H1 (cell line): ENCODE measurements at regions not wholly inside any gene's neighbourhood (a gene's known extent, or its start where the extent isn't known, plus 50 kb on each side); places are given as distances from the start of the nearest gene placed in this dataset.

Experiments
- CHD7 ChIP-seq: fragments of 300-600 bp; sonication (generic); IDR thresholded peaks from 2 replicates; pipeline ENCODE4 v1.7.1; 2012; ENCODE audit warnings: low read length, moderate library complexity, mild to moderate bottlenecking, inconsistent platforms; ENCODE audit not compliant: insufficient replicate concordance

DNA sequence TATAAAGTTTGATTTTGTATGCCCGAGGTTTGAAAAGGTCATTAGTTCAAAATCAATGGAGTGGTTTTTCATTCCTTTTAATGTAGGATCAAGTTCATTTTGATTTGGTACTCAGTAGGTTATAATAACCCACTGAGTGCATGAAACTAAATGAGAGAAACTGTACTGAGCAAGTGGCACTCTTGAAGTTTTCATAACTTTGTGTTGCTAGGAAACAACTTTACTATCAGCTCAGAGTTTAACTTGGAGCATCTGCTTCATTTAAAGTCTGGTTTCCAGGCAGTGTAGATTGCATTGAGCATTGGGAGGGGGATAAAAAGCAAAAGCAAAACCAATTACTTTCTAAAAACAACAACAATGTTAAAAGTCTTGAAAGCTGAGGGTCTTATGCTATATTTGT is 1361.6 kb upstream of the CHAC2 start (continued):
- TF ChIP-seq CHD7 = no peak
